Sigmoid colon (tissue), 6 donors: ENCODE measurements at regions not wholly inside any gene's neighbourhood (a gene's known extent, or its start where the extent isn't known, plus 50 kb on each side); places are given as distances from the start of the nearest gene placed in this dataset.

Experiments
- DNase-seq: peaks from one replicate; pipeline ENCODE4 v3.0.0-alpha.2; 2019
- H3K27ac ChIP-seq, 4 donors: fragments of 200-600 bp; sonication (generic); one replicate each; pipeline ENCODE4 v1.5.1; 2016 to 2019; ENCODE audit warnings: mild to moderate bottlenecking in 1 of 4
- H3K27me3 ChIP-seq, 3 donors: fragments of 200-600 bp; sonication (generic); one replicate each; pipeline ENCODE4 v1.5.1; 2019; ENCODE audit warnings: mild to moderate bottlenecking in 1 of 3
- H3K36me3 ChIP-seq, 4 donors: fragments of 200-600 bp; sonication (generic); one replicate each; pipeline ENCODE4 v1.5.1; 2016 to 2019
- H3K4me1 ChIP-seq, 4 donors: fragments of 200-600 bp; sonication (generic); one replicate each; pipeline ENCODE4 v1.5.1; 2017 to 2019
- H3K4me3 ChIP-seq, 4 donors: fragments of 200-600 bp; sonication (generic); one replicate each; pipeline ENCODE4 v1.5.1; 2017 to 2019; ENCODE audit warnings: mild to moderate bottlenecking in 2 of 4, moderate library complexity in 1 of 4
- H3K9me3 ChIP-seq, 4 donors: fragments of 200-600 bp in 3 of 4; sonication (generic) in 3 of 4; one replicate each; pipeline versions ENCODE4 v1.5.1 to v1.6.1; 2013 to 2019
- CTCF ChIP-seq, 4 experiments: fragments of 450-650 bp in 3 of 4; fragments of 200-600 bp in 1 of 4; IDR thresholded peaks; one replicate each; pipeline ENCODE4 v1.5.1; 2016 to 2019; ENCODE audit warnings: antibody characterized with exemption in 4 of 4, mild to moderate bottlenecking in 3 of 4, moderate library complexity in 2 of 4
- EP300 ChIP-seq, 4 donors: sonication (generic); formaldehyde crosslinking; IDR thresholded peaks; one replicate each; pipeline ENCODE4 v1.6.1; 2017; ENCODE audit warnings: antibody characterized with exemption in 4 of 4
- POLR2A ChIP-seq, 2 donors: fragments of 450-650 bp; IDR thresholded peaks; one replicate each; pipeline ENCODE4 v1.6.1; 2016; ENCODE audit warnings: antibody characterized with exemption in 2 of 2, mild to moderate bottlenecking in 2 of 2, moderate library complexity in 2 of 2
- POLR2AphosphoS5 ChIP-seq, 4 donors: sonication (generic); formaldehyde crosslinking; IDR thresholded peaks; one replicate each; pipeline ENCODE4 v1.6.1; 2017; ENCODE audit warnings: antibody characterized with exemption in 4 of 4
- WGBS, 2 donors: extraction: QIAGEN DNeasy Blood & Tissue Kit; methylation state at CpG; one replicate each; pipeline ENCODE4 v1.1.7; 2013; 5-methylcytosine and 5-hydroxymethylcytosine counted together
- intact Hi-C: fragments of 100-400 bp; cut with DNase I; formaldehyde crosslinking; loops from one replicate; pipeline ENCODE4 v1.15.1; 2023
- donor health status: healthy with polysubstance abuse.
- donor health status: healthy.

- H3K27ac ChIP-seq, result no peak overlapping the region
- no peaks in the 10 kb centered on the region for H3K9me3 ChIP-seq
- peaks cover 0 to 24% (median 6%) of the 10 kb centered on the region in 3 donors for H3K27me3 ChIP-seq
- H3K4me1 ChIP-seq, result no peaks in the 10 kb centered on the region
- peak; percentile 48 for DNase-seq
- 66 to 84% methylated on average over 15 of the region's 15 CpGs for WGBS, 2 donors
- H3K4me3 ChIP-seq, result no peak overlapping the region
- intact Hi-C loops, result no loop called here
- TF ChIP-seq EP300 (IDR thresholded peaks at IDR 0.05), result no peak
- no peak for TF ChIP-seq POLR2A (IDR thresholded peaks at IDR 0.05)
- TF ChIP-seq CTCF (IDR thresholded peaks at IDR 0.05), result no peak
- peak in 1 of 4 donors; percentile 7 for TF ChIP-seq POLR2AphosphoS5 (IDR thresholded peaks at IDR 0.05)
- H3K36me3 ChIP-seq, result no peaks in the 10 kb centered on the region
These were observed 223.6 kb upstream of the POU3F1 start for GRCh38 chr1:38269923-38270848.

GRCh38 chr1:38268226-38268625, 221.6 kb upstream of the POU3F1 start:
- H3K4me1 ChIP-seq, result no peaks in the 10 kb centered on the region
- H3K27me3 ChIP-seq, result peaks cover 0 to 24% (median 6%) of the 10 kb centered on the region in 3 donors
- no peaks in the 10 kb centered on the region for H3K36me3 ChIP-seq
- no peak overlapping the region for H3K27ac ChIP-seq
- intact Hi-C loops, result no loop called here
- no peaks in the 10 kb centered on the region for H3K9me3 ChIP-seq
- WGBS, 2 donors, result 76 to 86% methylated on average over 4 of the region's 4 CpGs
- TF ChIP-seq POLR2AphosphoS5 (IDR thresholded peaks at IDR 0.05) (no peak), CTCF (IDR thresholded peaks at IDR 0.05) (no peak), EP300 (IDR thresholded peaks at IDR 0.05) (no peak), POLR2A (IDR thresholded peaks at IDR 0.05) (no peak)
- H3K4me3 ChIP-seq, result no peak overlapping the region
- DNase-seq, result no peak

- Histone ChIP-seq H3K27me3 (peaks cover 0 to 21% (median 6%) of the 10 kb centered on the region in 3 donors), H3K4me3 (no peak overlapping the region), H3K36me3 (no peaks in the 10 kb centered on the region), H3K4me1 (no peaks in the 10 kb centered on the region), H3K27ac (no peak overlapping the region), H3K9me3 (no peaks in the 10 kb centered on the region)
- 77 to 83% methylated on average over 7 of the region's 7 CpGs for WGBS, 2 donors
- no peak for DNase-seq
- intact Hi-C loops, result no loop called here
- TF ChIP-seq EP300 (IDR thresholded peaks at IDR 0.05), result no peak
- no peak for TF ChIP-seq CTCF (IDR thresholded peaks at IDR 0.05)
- no peak for TF ChIP-seq POLR2AphosphoS5 (IDR thresholded peaks at IDR 0.05)
- no peak for TF ChIP-seq POLR2A (IDR thresholded peaks at IDR 0.05)
These were observed 220.7 kb upstream of the POU3F1 start for GRCh38 chr1:38267037-38268036.

GRCh38 chr1:38266197-38266520, 219.6 kb upstream of the POU3F1 start:
- H3K27ac ChIP-seq, result no peak overlapping the region

More at GRCh38 chr1:38266197-38266520, 219.6 kb upstream of the POU3F1 start:
- WGBS, 2 donors, result 21 to 66% methylated on average over 5 of the region's 5 CpGs
- no peaks in the 10 kb centered on the region for H3K4me1 ChIP-seq
- intact Hi-C loops, result no loop called here
- H3K4me3 ChIP-seq, result no peak overlapping the region
- TF ChIP-seq POLR2AphosphoS5 (IDR thresholded peaks at IDR 0.05) (no peak), CTCF (IDR thresholded peaks at IDR 0.05) (no peak), POLR2A (IDR thresholded peaks at IDR 0.05) (no peak), EP300 (IDR thresholded peaks at IDR 0.05) (no peak)
- no peak for DNase-seq
- no peaks in the 10 kb centered on the region for H3K36me3 ChIP-seq
- no peaks in the 10 kb centered on the region for H3K9me3 ChIP-seq
- peaks cover 0 to 17% (median 1%) of the 10 kb centered on the region in 3 donors for H3K27me3 ChIP-seq
